GM21423 (cell line): ENCODE measurements at regions not wholly inside any gene's neighbourhood (a gene's known extent, or its start where the extent isn't known, plus 50 kb on each side); places are given as distances from the start of the nearest gene placed in this dataset.

Experiments
- ATAC-seq: cut with Tn5 transposase; IDR thresholded peaks from one replicate; pipeline ENCODE4 v1.9.1; 2021; ENCODE audit warnings: mild to moderate bottlenecking, moderate library complexity; ENCODE audit not compliant: unreplicated experiment

- no peak for ATAC-seq
Measured at GRCh38 chr16:86965331-86965730, 351.9 kb downstream of the C16orf95 start.

DNA sequence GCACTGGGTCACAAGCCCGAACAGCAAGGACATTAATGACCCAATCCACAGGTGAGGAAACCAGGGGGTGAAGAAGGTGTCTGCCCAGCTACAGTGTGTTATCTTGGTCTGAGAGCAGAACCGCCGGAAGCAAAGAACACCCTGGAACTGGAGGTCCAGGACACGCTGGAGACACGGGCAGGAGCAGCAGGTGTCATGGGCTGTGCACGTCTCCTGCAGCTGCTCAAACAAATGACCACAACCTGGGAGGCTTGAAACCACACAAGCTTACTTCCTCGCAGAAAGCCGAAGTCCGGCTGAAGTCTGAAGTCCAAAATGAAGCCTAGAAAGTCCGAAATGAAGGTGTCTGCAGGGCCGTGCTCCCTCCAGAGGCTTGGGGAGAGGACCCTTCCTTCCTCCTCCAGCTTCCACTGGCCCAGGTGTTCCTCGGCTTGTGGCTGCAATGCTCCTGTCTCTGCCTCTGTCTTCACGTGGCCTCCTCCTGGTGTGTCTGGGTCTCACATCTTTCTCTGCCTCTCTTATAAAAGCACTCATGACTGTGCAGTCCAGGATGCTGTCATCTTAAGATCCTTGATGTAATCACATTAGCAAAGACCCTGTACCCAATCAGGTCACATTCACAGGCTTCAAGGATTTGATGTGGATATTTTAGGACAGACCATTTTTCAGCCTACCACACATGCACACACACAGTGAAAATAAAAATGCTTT, 351.2 kb downstream of the C16orf95 start:
- no peak for ATAC-seq

GRCh38 chr16:86966777-86967176, 350.4 kb downstream of the C16orf95 start:
- no peak for ATAC-seq

GRCh38 chr16:86968866-86969265, 348.3 kb downstream of the C16orf95 start:
- ATAC-seq = no peak

- ATAC-seq = no peak
Measured at GRCh38 chr16:86969716-86970115, 347.5 kb downstream of the C16orf95 start.

DNA sequence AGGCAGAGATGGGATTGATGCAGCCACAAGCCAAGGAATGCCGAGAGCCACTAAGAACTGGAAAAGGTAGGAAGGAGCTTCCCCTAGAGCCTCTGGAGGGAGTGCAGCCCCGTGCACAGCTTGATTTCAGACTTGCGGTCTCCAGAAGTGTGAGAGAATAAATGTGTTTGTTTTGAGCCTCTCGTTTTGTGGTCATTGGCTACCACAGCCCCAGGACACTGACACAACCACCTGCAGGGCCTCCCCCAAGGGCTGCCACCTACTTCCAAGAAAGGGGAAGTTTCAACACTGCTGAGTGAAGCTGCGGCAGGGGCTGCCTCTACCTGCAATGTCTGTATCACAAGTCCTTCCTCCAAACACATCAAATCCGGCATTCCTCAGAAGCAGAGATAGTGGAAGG, 346.9 kb downstream of the C16orf95 start:
- ATAC-seq = no peak

- no peak for ATAC-seq
Measured at GRCh38 chr16:86970726-86971125, 346.5 kb downstream of the C16orf95 start.

DNA sequence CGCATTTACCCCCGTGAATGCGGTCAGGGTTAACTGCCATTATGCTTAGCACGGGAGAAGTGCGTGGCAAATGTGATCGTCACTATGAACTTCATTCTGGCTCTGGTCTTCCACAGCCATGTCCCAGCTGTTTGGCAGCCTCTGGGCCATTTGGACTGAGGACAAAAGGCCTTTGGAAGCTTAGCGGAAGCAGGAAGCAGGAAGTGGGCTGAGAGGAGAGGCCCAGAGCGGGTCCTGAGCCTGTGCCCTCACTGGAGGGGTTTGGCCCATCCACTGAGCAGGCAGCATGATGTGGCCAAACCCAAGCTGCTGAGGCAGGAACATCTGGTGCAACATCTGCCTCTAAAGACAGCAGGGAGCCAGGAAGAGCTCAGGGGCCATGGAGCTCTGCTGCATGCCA, 345.9 kb downstream of the C16orf95 start:
- no peak for ATAC-seq

- ATAC-seq = no peak
Measured at GRCh38 chr16:86974120-86974519, 343.1 kb downstream of the C16orf95 start.

DNA sequence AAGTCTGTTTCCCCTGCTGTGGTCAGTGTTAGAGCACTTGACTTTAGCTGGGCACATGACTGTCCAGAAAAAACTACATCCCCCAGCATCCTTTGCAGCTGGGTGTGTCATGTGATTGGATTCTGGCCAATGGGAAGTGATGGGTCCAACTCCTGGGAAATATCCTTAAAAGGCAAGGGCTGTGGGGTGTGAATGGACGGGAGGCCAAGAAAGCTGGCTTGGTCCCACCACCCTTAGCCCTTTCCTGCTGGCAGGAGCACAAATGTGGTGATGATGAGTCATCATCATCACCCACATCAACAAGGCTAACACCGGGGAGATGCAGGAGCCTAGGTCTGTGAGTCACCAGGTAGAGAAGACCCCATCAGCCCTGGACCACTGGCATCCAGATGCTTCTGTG, 341.7 kb downstream of the C16orf95 start:
- no peak for ATAC-seq

DNA sequence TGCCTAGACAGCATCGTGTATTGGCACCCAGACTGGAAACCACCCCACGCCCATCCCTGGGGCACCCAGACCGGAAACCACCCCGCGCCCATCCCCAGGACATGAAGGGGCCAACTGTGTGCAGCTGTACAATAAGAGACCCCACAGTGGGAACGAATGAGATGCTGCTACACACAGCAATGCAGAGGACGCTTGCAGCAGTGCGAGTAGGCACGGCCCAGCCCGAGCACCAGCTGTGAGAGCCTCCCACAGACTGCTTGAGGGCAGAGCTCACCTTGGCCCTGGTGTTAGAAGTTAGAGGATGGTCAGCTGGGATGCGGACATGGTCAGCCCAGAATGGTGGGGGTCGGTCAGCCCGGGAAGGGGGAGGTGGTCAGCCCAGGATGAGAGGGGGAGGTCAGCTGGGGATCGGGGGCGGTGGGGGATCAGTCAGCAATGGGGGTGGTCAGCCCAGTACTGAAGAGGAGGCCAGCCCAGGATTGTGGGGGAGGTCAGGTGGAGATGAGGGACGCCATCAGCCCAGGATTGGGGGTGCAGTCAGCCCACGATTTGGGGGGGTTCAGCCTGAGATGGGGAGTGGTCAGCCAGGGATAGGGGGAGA, 340.0 kb downstream of the C16orf95 start:
- no peak for ATAC-seq

GRCh38 chr16:86978445-86979030, 338.7 kb downstream of the C16orf95 start:
- no peak for ATAC-seq

- no peak for ATAC-seq
Measured at GRCh38 chr16:86979061-86979460, 338.1 kb downstream of the C16orf95 start.

DNA sequence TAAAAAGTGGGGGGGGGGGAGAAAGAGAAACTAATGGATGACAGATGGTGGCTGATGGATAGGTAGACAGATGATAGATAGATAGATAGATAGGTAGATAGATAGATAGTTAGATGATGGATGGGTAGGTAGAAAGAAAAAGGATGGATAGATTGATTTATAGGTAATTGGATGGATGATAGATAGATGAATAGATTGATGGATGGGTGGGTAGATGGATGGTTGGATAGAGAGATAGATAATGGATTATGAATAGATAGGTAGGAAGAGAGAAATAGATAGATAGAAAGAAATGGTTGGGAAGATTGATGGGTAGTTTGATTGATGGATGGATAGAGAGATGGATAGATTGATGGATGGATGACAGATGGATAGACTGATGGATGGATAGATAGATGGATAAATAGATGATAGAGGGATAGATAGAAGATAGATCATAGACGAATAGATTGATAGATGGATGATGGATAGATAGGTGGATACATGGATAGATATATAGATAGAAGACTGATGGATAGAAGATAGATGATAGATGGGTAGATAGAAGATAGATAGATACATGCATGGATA, 337.1 kb downstream of the C16orf95 start:
- ATAC-seq = no peak

GRCh38 chr16:86980644-86981043, 336.5 kb downstream of the C16orf95 start:
- ATAC-seq = no peak

DNA sequence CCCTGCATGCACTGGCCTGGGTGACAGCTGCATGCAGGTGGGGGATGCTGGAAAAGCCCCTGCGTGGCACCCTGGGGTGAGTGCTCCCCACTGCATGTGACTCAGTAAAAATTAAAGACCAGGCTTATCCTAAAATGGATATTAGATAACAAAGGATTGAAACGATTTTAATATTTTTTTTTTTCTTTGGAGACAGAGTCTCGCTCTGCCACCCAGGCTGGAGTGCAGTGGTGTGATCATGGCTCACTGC, 334.9 kb downstream of the C16orf95 start:
- no peak for ATAC-seq

GRCh38 chr16:86982912-86983311, 334.3 kb downstream of the C16orf95 start:
- no peak for ATAC-seq

GRCh38 chr16:86983621-86984020, 333.6 kb downstream of the C16orf95 start:
- ATAC-seq = no peak

DNA sequence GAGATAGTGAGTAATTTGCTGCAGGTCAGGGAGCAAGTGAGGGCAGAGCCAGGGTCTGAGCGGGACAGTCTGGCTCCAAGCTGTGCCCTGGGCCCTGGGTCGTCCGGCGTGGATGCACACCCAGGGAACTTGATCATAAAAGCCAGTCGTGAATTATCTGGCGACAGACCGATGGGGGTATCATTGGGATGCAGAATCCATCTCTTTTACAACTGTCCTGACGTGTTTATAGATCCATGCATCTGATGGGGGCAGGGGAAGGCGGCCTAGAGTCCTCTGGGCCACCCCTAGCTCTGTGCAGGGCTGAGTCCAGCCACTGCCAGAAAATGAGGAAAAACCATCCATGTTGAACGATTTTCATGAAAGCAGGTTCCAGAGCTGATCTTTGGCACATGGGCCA, 332.8 kb downstream of the C16orf95 start:
- no peak for ATAC-seq

GRCh38 chr16:86984991-86985647, 332.1 kb downstream of the C16orf95 start:
- no peak for ATAC-seq

DNA sequence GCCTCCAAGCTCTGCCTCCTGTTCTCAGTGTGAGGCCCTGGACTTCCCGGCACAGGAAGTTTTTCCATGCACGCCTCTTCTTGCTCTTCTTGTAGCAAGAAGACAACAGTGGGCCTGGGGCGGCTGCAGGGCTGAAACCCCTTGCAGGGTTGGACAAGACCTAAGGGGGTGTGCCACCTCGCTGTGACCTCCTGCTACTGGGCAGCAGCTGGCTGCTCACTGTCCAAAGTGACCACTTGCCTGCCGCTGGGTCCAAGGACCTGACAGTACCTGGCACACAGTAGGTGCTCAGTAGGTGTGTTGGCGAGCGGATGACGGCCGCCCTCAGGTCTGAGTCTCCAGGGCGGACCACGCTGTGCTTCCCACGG, 331.6 kb downstream of the C16orf95 start:
- ATAC-seq = no peak

DNA sequence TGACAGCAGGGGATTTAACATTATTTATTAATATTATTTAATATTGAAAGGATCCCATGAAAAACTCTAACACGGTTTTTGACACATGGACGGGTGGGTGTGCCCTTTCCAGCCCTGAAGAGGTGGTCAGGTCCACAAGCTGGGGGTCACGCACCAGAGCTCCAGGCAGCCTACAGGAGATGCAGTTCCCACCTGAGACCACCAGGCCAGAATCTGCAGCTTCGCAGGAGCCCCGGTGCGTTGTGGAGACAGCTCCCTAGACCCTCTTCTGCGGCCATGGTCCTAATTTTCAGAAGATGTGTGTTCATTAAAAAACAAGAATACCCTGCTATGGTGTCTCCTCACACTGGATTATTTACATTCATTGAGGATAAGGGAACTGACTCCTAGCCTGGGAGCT, 331.1 kb downstream of the C16orf95 start:
- ATAC-seq = no peak
